Choroid plexus epithelial cell (primary cell): ENCODE measurements at regions not wholly inside any gene's neighbourhood (a gene's known extent, or its start where the extent isn't known, plus 50 kb on each side); places are given as distances from the start of the nearest gene placed in this dataset.
"Not testable (repeated sequence)": the region's sequence is repeated elsewhere in the genome, so short reads cannot be mapped to it uniquely, and the experiment has no call there.

Experiments
- DNase-seq: peaks from one replicate; pipeline ENCODE4 v3.0.0-alpha.2; 2010; ENCODE audit warnings: low read depth
- H3K4me3 ChIP-seq: 2 replicates; pipeline ENCODE4 v1.5.1; 2011; ENCODE audit warnings: low read depth, mild to moderate bottlenecking, control low read depth, low read length, moderate library complexity
- TF ChIP-seq, protein P1 (sequence below): conservative IDR thresholded peaks from 2 replicates; pipeline ENCODE4 v1.5.1; 2011; ENCODE audit warnings: low read depth, mild to moderate bottlenecking, control low read depth, inconsistent platforms, low read length, moderate library complexity

DNA sequence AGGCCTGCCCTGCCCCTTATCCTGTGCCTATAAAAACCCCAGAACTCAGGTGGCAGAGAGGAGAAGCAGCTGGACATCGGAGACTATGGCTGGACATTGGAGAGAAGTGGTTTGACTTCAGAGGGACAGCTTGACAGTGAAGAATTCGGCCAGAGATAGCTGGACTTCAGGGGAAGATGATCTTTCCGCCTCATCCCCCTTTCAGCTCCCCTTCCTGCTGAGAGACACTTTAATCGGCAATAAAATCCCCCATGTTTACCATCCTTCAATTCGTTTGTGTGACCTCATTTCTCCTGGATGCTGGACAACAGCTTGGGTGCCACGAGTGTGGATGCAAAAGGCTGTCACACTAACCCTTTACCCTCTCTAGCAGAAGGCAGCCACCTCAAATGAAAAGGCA lies 134.1 kb upstream of the TUT7 start:
- no peak for DNase-seq
- TF ChIP-seq, protein P1, sequence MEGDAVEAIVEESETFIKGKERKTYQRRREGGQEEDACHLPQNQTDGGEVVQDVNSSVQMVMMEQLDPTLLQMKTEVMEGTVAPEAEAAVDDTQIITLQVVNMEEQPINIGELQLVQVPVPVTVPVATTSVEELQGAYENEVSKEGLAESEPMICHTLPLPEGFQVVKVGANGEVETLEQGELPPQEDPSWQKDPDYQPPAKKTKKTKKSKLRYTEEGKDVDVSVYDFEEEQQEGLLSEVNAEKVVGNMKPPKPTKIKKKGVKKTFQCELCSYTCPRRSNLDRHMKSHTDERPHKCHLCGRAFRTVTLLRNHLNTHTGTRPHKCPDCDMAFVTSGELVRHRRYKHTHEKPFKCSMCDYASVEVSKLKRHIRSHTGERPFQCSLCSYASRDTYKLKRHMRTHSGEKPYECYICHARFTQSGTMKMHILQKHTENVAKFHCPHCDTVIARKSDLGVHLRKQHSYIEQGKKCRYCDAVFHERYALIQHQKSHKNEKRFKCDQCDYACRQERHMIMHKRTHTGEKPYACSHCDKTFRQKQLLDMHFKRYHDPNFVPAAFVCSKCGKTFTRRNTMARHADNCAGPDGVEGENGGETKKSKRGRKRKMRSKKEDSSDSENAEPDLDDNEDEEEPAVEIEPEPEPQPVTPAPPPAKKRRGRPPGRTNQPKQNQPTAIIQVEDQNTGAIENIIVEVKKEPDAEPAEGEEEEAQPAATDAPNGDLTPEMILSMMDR: no peak
- H3K4me3 ChIP-seq: no peak overlapping the region

DNA sequence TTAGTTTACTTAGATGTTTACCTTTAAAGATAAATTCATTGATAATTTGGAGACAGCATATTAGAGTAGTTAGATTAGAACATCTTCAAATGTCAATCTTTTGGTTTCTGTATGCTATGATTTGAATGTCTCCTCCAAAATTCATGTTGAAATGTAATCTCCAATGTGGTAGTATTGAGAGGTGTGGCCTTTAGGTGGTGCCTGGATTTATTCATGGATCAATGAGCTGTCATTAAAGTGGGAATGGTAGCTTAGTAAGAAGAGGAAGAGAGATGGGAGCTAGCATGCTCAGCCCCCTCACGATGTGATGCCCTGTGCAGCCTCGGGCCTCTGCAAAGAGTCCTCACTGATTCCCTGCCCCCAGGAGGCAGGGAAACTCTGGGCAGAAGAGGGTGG lies 133.6 kb upstream of the TUT7 start:
- TF ChIP-seq, protein P1: no peak
- no peak for DNase-seq
- H3K4me3 ChIP-seq: no peak overlapping the region

DNA sequence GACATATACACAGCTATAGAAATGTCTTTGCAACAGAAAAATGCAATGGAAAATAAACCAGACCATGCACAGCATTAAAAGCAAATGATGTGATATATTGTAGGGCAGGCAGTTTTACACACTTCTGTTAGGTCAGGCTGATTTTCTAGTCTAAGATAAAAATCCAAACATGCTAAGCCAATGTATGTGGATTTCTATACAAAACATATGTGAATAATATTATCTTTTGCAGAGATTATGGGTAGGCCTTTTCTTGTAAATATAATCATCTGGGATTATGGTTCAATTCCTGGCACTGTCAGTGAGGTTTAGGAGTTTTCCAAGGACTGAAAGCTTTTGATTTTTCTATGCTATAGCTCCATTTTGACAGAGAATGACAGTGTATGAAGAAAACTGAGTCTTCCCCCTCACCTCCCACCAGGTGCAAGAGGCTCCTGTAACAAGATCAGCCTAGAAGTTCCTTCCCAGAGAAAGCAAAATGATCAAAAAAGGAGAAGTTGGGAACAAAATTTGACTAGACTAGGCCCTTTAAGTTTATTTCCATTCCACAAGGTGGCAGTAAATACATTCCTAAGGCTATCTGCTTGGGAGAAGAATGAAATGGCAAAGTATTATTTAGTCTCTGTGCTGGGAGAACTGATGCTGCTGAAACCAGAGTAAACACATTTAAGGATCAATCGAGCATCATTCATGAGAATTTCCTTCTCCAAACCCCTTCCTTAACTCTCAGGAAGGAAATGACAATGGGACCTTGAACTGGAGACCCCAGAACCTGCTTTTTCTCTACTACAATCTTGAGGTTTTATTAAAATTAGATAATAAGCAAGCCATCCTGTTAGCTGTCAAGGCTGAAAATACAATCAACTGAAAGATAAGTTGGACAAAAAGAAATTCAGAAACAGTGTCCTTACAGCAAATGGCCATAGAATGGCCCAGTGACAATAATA lies 133.0 kb upstream of the TUT7 start:
- H3K4me3 ChIP-seq: no peak overlapping the region
- peak; percentile 83 for DNase-seq
- TF ChIP-seq, protein P1: peak; percentile 68

DNA sequence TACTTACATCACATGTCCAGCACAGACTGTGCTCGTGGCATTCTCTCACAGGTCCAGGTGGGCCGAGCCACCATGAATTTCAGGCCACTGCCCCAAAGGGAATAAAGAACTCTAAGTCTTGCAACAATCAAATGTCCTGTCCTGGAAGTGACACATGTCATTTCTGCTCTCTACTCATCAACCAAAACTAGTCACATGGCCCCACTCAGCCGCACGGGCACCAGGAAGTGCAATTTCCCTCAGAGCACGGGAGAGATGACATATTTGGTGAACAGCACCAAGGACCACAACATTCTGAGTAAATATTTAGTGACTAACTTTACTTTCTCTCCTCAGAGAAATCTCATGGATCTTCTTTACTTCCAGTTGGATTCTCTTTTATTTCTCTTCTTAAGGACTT lies 131.1 kb upstream of the TUT7 start:
- TF ChIP-seq, protein P1: no peak
- no peak for DNase-seq
- no peak overlapping the region for H3K4me3 ChIP-seq

DNA sequence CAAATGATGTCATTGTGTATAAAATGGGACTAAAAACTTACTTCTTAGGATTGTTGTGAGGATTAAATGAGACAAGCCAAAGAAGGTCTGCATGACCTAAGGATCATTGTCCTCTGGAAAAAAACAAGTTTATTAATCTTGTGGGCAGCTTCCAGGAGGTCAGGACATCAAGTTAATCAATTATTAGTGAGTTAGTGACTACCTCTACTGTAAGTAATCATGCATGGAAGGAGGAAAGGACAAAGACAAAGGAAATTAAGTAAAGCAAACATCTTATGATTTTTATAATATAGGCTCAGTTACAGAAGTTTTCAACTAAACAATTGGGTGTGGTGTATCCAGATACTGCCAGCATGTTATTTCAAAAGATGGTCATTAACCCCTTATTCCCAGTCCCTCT lies 129.3 kb upstream of the TUT7 start:
- DNase-seq: no peak
- no peak overlapping the region for H3K4me3 ChIP-seq
- TF ChIP-seq, protein P1: no peak

DNA sequence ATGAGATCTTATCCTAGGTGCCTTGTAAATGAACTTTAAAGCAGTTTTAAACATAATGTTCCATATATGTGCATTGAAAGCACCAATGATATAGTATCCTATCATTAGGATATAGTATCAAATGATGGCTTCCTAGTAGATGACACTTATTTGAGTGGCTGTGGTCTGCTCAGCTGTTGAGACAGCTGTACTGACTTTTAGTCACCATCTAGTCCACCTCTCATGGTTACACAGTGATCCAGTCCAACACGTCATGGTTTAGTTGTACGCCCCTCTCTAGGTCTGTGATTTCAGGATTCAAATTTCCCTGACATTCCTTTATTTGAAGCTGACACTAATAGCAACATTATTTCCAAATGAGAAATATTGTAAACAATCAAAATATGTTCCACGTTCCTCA lies 127.3 kb upstream of the TUT7 start:
- TF ChIP-seq, protein P1: no peak
- no peak overlapping the region for H3K4me3 ChIP-seq
- DNase-seq: no peak

DNA sequence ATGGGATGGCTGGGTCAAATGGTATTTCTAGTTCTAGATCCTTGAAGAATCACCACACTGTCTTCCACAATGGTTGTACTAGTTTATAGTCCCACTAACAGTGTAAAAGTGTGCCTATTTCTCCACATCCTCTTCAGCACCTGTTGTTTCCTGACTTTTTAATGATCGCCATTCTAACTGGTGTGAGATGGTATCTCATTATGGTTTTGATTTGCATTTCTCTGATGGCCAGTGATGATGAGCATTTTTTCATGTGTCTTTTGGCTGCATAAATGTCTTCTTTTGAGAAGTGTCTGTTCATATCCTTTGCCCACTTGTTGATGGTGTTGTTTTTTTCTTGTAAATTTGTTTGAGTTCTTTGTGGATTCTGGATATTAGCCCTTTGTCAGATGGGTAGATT lies 121.0 kb upstream of the TUT7 start:
- H3K4me3 ChIP-seq, DNase-seq: not testable (repeated sequence)
